Colonic mucosa (tissue), 4 donors: ENCODE measurements at regions not wholly inside any gene's neighbourhood (a gene's known extent, or its start where the extent isn't known, plus 50 kb on each side); places are given as distances from the start of the nearest gene placed in this dataset.

Experiments used
- DNase-seq: peaks from one replicate; pipeline ENCODE4 v3.0.0-alpha.2; 2020
- H3K27ac ChIP-seq: fragments of 200-600 bp; one replicate; pipeline ENCODE4 v1.8.0; 2021
- H3K27me3 ChIP-seq: fragments of 200-600 bp; one replicate; pipeline ENCODE4 v1.8.0; 2021
- H3K36me3 ChIP-seq: fragments of 200-600 bp; one replicate; pipeline ENCODE4 v1.8.0; 2021
- H3K4me1 ChIP-seq: fragments of 200-600 bp; one replicate; pipeline ENCODE4 v1.8.0; 2021; ENCODE audit warnings: mild to moderate bottlenecking
- H3K4me3 ChIP-seq: fragments of 200-600 bp; one replicate; pipeline ENCODE4 v1.8.0; 2021
- H3K9ac ChIP-seq, 2 donors: one replicate each; pipeline ENCODE4 v1.7.0; 2013; ENCODE audit warnings: control low read depth in 2 of 2, low read depth in 2 of 2, low read length in 2 of 2
- H3K9me3 ChIP-seq: fragments of 200-600 bp; one replicate; pipeline ENCODE4 v1.8.0; 2021
- intact Hi-C: fragments of 100-400 bp; cut with DNase I; formaldehyde crosslinking; loops from one replicate; pipeline ENCODE4 v1.14.1; 2022
- TF ChIP-seq, protein P1 (sequence below): fragments of 200-600 bp; IDR thresholded peaks from one replicate; pipeline ENCODE4 v1.8.0; 2022; ENCODE audit warnings: antibody characterized with exemption, mild to moderate bottlenecking
- donor health status: healthy.
- donor health status: DM: no; HTN: no; CAD: no.
- donor health status: DM: no; HTN: no; CAD: no.

DNA sequence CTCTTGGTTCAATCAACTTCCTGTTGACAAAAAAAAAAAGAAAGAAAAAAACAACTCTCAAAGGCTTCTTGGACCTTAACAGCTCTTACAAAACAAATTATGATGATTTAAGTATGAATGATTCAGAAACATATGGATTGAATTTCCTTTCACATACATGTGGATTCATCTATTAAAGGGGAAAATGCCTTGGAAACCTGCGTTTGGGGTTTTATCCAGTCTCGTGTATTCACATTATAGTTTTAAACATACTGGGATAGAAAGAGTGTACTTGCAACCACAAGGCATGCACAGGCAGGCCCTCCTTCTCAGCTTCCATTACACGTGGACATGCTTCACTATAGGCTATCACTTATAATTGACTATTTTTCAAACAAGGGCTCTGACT is 286.7 kb downstream of the INHBA start:
- Histone ChIP-seq H3K9me3 (no peaks in the 10 kb centered on the region), H3K27me3 (no peaks in the 10 kb centered on the region), H3K27ac (no peak overlapping the region), H3K36me3 (no peaks in the 10 kb centered on the region), H3K9ac (no peak overlapping the region), H3K4me1 (no peaks in the 10 kb centered on the region), H3K4me3 (no peak overlapping the region)
- TF ChIP-seq, protein P1, sequence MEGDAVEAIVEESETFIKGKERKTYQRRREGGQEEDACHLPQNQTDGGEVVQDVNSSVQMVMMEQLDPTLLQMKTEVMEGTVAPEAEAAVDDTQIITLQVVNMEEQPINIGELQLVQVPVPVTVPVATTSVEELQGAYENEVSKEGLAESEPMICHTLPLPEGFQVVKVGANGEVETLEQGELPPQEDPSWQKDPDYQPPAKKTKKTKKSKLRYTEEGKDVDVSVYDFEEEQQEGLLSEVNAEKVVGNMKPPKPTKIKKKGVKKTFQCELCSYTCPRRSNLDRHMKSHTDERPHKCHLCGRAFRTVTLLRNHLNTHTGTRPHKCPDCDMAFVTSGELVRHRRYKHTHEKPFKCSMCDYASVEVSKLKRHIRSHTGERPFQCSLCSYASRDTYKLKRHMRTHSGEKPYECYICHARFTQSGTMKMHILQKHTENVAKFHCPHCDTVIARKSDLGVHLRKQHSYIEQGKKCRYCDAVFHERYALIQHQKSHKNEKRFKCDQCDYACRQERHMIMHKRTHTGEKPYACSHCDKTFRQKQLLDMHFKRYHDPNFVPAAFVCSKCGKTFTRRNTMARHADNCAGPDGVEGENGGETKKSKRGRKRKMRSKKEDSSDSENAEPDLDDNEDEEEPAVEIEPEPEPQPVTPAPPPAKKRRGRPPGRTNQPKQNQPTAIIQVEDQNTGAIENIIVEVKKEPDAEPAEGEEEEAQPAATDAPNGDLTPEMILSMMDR, result no peak
- intact Hi-C loops, result no loop called here
- no peak for DNase-seq

DNA sequence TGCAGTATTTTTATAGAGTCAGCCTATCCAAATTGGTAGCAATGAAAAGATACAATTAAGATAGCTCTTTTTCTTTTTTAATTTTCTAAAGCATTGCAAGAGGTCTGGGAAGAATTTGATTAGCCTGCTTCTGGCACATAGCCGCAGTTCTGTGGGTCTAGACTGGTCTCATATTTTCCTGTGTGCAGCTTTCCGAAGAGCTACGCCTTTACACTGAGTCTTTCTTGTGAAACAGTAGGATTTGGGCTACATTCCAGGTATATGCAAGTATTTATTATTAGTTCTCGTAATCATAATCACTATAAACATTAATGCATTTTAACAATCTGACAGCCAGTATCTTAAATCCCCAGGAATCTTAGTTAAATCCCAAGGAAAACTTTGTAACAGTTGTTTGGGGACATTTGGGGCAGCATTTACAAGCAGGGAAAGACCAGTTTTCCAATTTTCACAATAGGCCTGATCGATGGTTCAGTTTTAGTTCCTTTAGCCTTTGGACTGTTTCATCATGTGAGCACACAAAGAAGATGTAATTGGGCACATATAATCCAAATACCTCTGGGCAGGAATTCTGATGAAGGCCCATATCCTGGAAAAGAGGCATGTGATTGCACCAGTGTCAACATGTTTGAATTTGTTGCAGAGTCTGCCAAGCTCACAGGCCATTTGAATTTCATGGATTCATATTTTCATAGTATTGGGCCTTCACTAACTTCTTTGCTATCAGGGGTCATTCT is 287.3 kb downstream of the INHBA start:
- H3K4me1 ChIP-seq, result no peaks in the 10 kb centered on the region
- H3K4me3 ChIP-seq, result no peak overlapping the region
- DNase-seq, result no peak
- intact Hi-C loops, result no loop called here
- H3K9me3 ChIP-seq, result no peaks in the 10 kb centered on the region
- no peaks in the 10 kb centered on the region for H3K36me3 ChIP-seq
- TF ChIP-seq, protein P1, result no peak
- H3K27ac ChIP-seq, result no peak overlapping the region
- no peak overlapping the region for H3K9ac ChIP-seq
- H3K27me3 ChIP-seq, result no peaks in the 10 kb centered on the region

DNA sequence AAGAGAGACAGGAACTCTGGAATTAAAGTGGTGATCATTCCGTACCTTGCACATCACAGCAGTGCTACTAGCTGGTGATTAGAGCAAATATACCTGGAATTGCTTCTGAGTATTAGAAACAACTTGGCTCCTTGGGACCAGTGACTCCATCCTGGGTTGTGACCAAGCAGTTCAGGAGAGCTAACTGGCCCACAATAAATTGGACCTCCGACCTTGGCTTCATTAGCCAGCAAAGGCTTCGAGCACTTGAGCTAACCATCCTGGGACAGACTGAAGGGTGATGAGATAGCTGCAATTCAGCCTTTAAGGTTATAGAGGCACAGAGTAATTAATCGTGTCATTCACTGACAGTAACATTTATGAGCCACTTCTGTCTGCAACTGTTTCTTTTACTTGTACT is 287.8 kb downstream of the INHBA start:
- no peak overlapping the region for H3K27ac ChIP-seq
- H3K9me3 ChIP-seq, result no peaks in the 10 kb centered on the region
- no peak for DNase-seq
- no peaks in the 10 kb centered on the region for H3K36me3 ChIP-seq
- intact Hi-C loops, result no loop called here
- no peak overlapping the region for H3K9ac ChIP-seq
- no peak overlapping the region for H3K4me3 ChIP-seq
- H3K4me1 ChIP-seq, result no peaks in the 10 kb centered on the region
- no peaks in the 10 kb centered on the region for H3K27me3 ChIP-seq
- TF ChIP-seq, protein P1, result no peak

- no peak overlapping the region for H3K27ac ChIP-seq
- H3K9me3 ChIP-seq, result no peaks in the 10 kb centered on the region
- no peak overlapping the region for H3K4me3 ChIP-seq
- no peak overlapping the region for H3K9ac ChIP-seq
- TF ChIP-seq, protein P1, result no peak
- H3K4me1 ChIP-seq, result no peaks in the 10 kb centered on the region
- H3K27me3 ChIP-seq, result no peaks in the 10 kb centered on the region
- no peak for DNase-seq
- intact Hi-C loops, result no loop called here
- no peaks in the 10 kb centered on the region for H3K36me3 ChIP-seq
These were observed 298.4 kb downstream of the INHBA start for GRCh38 chr7:41404375-41405074.

GRCh38 chr7:41403291-41403690 is 299.6 kb downstream of the INHBA start:
- H3K9me3 ChIP-seq, result no peaks in the 10 kb centered on the region
- no peaks in the 10 kb centered on the region for H3K36me3 ChIP-seq
- intact Hi-C loops, result no loop called here
- H3K27ac ChIP-seq, result no peak overlapping the region
- no peak for DNase-seq
- H3K4me3 ChIP-seq, result no peak overlapping the region
- no peaks in the 10 kb centered on the region for H3K4me1 ChIP-seq
- no peak overlapping the region for H3K9ac ChIP-seq
- TF ChIP-seq, protein P1, result no peak
- no peaks in the 10 kb centered on the region for H3K27me3 ChIP-seq
